GM23338 (cell line): ENCODE measurements at regions not wholly inside any gene's neighbourhood (a gene's known extent, or its start where the extent isn't known, plus 50 kb on each side); places are given as distances from the start of the nearest gene placed in this dataset.

Experiments
- ATAC-seq: fragments of 200-7000 bp; cut with Tn5 transposase; 3 replicates; pipeline ENCODE4 v1.9.1; 2020
- DNase-seq: peaks from one replicate; pipeline ENCODE4 v3.0.0-alpha.2; 2015; ENCODE audit warnings: low spot score
- H2AFZ ChIP-seq: fragments of 200-600 bp; sonication (generic); 2 replicates; pipeline ENCODE4 v1.8.0; 2016; ENCODE audit warnings: antibody characterized with exemption, mild to moderate bottlenecking, moderate library complexity
- H3F3A ChIP-seq: fragments of 200-600 bp; sonication (generic); replicated peaks from 2 replicates; pipeline ENCODE4 v1.8.0; 2017; ENCODE audit warnings: antibody characterized with exemption, mixed run types, low read depth
- H3K27ac ChIP-seq: fragments of 200-600 bp; sonication (generic); 2 replicates; pipeline ENCODE4 v1.6.1; 2016; ENCODE audit warnings: low read depth
- H3K27me3 ChIP-seq: fragments of 200-600 bp; sonication (generic); 2 replicates; pipeline ENCODE4 v1.8.0; 2016; ENCODE audit warnings: mild to moderate bottlenecking, mixed run types, moderate library complexity; ENCODE audit not compliant: insufficient read depth
- H3K36me3 ChIP-seq: fragments of 200-600 bp; sonication (generic); 2 replicates; pipeline ENCODE4 v1.8.0; 2016; ENCODE audit warnings: mild to moderate bottlenecking; ENCODE audit not compliant: insufficient read depth
- H3K4me1 ChIP-seq: fragments of 200-600 bp; sonication (generic); 2 replicates; pipeline ENCODE4 v1.8.0; 2016; ENCODE audit warnings: mild to moderate bottlenecking, moderate library complexity; ENCODE audit not compliant: insufficient read depth
- H3K4me2 ChIP-seq: fragments of 200-600 bp; sonication (generic); 2 replicates; pipeline ENCODE4 v1.7.1; 2017; ENCODE audit warnings: mixed run types
- H3K4me3 ChIP-seq: fragments of 200-600 bp; sonication (generic); 2 replicates; pipeline ENCODE4 v1.6.1; 2016; ENCODE audit warnings: mixed run types
- H3K79me2 ChIP-seq: fragments of 200-600 bp; sonication (generic); replicated peaks from 2 replicates; pipeline ENCODE4 v1.8.0; 2017; ENCODE audit warnings: mild to moderate bottlenecking; ENCODE audit not compliant: insufficient read depth
- H3K9me2 ChIP-seq: fragments of 200-600 bp; sonication (generic); 2 replicates; pipeline ENCODE4 v1.8.0; 2017; ENCODE audit not compliant: insufficient read depth
- H4K20me1 ChIP-seq: fragments of 200-600 bp; sonication (generic); replicated peaks from 2 replicates; pipeline ENCODE4 v1.8.0; 2017; ENCODE audit warnings: mild to moderate bottlenecking; ENCODE audit not compliant: insufficient read depth
- H3K27ac Mint-ChIP-seq: 2 replicates; pipeline ENCODE4 v1.8.0; 2020; ENCODE audit warnings: inconsistent platforms, mild to moderate bottlenecking, moderate library complexity, mixed read lengths
- H3K27me3 Mint-ChIP-seq: 3 replicates; pipeline ENCODE4 v1.8.0; 2022; ENCODE audit warnings: low read depth, mild to moderate bottlenecking, moderate library complexity, mixed read lengths, inconsistent platforms; ENCODE audit not compliant: insufficient read depth, poor library complexity
- H3K36me3 Mint-ChIP-seq: 3 replicates; pipeline ENCODE4 v1.8.0; 2021; ENCODE audit warnings: low read depth, mild to moderate bottlenecking, inconsistent platforms, moderate library complexity, mixed read lengths
- H3K4me1 Mint-ChIP-seq: 3 replicates; pipeline ENCODE4 v1.8.0; 2020; ENCODE audit warnings: mild to moderate bottlenecking, inconsistent platforms, mixed read lengths
- H3K4me3 Mint-ChIP-seq: 3 replicates; pipeline ENCODE4 v1.8.0; 2021; ENCODE audit warnings: moderate library complexity, mild to moderate bottlenecking, inconsistent platforms, mixed read lengths
- H3K9me3 Mint-ChIP-seq: 3 replicates; pipeline ENCODE4 v1.8.0; 2020; ENCODE audit warnings: moderate library complexity, mild to moderate bottlenecking, inconsistent platforms, mixed read lengths
- ETS1 ChIP-seq: IDR thresholded peaks from 2 replicates; pipeline ENCODE4 v1.6.1; 2016; ENCODE audit warnings: antibody characterized with exemption
- EZH2 ChIP-seq: fragments of 200-600 bp; sonication (generic); IDR thresholded peaks from one replicate; pipeline ENCODE4 v1.8.0; 2017; ENCODE audit warnings: antibody characterized with exemption, mild to moderate bottlenecking, low read depth; ENCODE audit not compliant: unreplicated experiment
- EZH2phosphoT487 ChIP-seq: fragments of 200-600 bp; sonication (generic); IDR thresholded peaks from one replicate; pipeline ENCODE4 v1.8.1; 2018; ENCODE audit warnings: antibody characterized with exemption; ENCODE audit not compliant: unreplicated experiment
- JUNB ChIP-seq: IDR thresholded peaks from one replicate; pipeline ENCODE4 v1.6.1; 2016; ENCODE audit warnings: antibody characterized with exemption; ENCODE audit not compliant: unreplicated experiment
- REST ChIP-seq: IDR thresholded peaks from one replicate; pipeline ENCODE4 v1.6.1; 2018; ENCODE audit warnings: antibody characterized with exemption; ENCODE audit not compliant: unreplicated experiment
- STAT1 ChIP-seq: IDR thresholded peaks from one replicate; pipeline ENCODE4 v1.6.1; 2016; ENCODE audit warnings: antibody characterized with exemption; ENCODE audit not compliant: unreplicated experiment
- ZNF114 ChIP-seq: fragments of 250-450 bp; sonication (Bioruptor Pico); IDR thresholded peaks from 2 replicates; pipeline ENCODE4 v1.5.0; 2020; ENCODE audit warnings: mild to moderate bottlenecking, moderate library complexity
- ZNF462 ChIP-seq: fragments of 250-450 bp; sonication (Bioruptor Pico); IDR thresholded peaks from 2 replicates; pipeline ENCODE4 v1.5.0; 2020; ENCODE audit warnings: mild to moderate bottlenecking, moderate library complexity

- no peak for TF ChIP-seq EZH2
- no peak for TF ChIP-seq ZNF462
- TF ChIP-seq STAT1: no peak
- no peak for TF ChIP-seq REST
Observed at GRCh38 chr7:1336509-1336908, 103.8 kb downstream of the UNCX start (continued).

GRCh38 chr7:1339611-1340010 is 106.9 kb downstream of the UNCX start:
- Histone ChIP-seq H3K27me3 (no peaks in the 10 kb centered on the region), H3K4me2 (no peak overlapping the region), H3K36me3 (no peaks in the 10 kb centered on the region), H3K27ac (no peak overlapping the region), H2AFZ (no peak overlapping the region), H3F3A (no peaks in the 10 kb centered on the region), H3K9me2 (no peaks in the 10 kb centered on the region), H3K79me2 (no peaks in the 10 kb centered on the region), H4K20me1 (no peaks in the 10 kb centered on the region), H3K4me3 (no peak overlapping the region), H3K4me1 (no peaks in the 10 kb centered on the region)
- H3K27me3 Mint-ChIP-seq: peaks cover 3% of the 10 kb centered on the region
- no peaks in the 10 kb centered on the region for H3K4me1 Mint-ChIP-seq
- ATAC-seq: no peak
- peaks cover 29% of the 10 kb centered on the region for H3K9me3 Mint-ChIP-seq
- H3K36me3 Mint-ChIP-seq: peaks cover 7% of the 10 kb centered on the region; the same call in 2 of the 3 replicates
- H3K4me3 Mint-ChIP-seq: no peak overlapping the region
- DNase-seq: no peak
- H3K27ac Mint-ChIP-seq: no peak overlapping the region
- no peak for TF ChIP-seq EZH2phosphoT487
- no peak for TF ChIP-seq ETS1
- TF ChIP-seq ZNF114 (CRISPR knock-in tag): no peak
- TF ChIP-seq JUNB: no peak
- no peak for TF ChIP-seq REST
